HG03196 (cell line): ENCODE measurements at regions not wholly inside any gene's neighbourhood (a gene's known extent, or its start where the extent isn't known, plus 50 kb on each side); places are given as distances from the start of the nearest gene placed in this dataset.
A peak's percentile ranks its signal among the peaks of the same experiment; 100 is the strongest.

Experiments
- ATAC-seq: cut with Tn5 transposase; IDR thresholded peaks from one replicate; pipeline ENCODE4 v1.9.1; 2021; ENCODE audit not compliant: unreplicated experiment

DNA sequence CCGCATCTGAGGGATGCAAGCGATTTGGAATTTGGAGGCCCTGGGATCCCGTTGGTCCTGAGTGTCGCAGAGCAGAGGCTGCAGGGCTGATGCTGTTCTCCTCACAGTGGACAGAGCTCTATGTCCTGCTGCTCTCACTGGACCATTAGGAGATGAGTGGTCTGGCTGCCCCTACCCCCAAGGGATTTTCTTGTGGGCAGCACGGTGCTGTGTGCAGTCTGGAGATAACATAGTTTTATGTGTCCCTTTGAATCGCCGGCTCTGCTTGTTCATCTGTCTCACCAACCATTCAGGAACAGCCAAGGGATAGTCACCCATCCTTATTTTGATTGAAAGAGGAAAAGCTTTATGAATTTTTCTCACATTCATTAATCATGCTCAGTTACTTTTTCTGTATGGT, 49.9 kb downstream of the CHRM3 start:
- no peak for ATAC-seq

DNA sequence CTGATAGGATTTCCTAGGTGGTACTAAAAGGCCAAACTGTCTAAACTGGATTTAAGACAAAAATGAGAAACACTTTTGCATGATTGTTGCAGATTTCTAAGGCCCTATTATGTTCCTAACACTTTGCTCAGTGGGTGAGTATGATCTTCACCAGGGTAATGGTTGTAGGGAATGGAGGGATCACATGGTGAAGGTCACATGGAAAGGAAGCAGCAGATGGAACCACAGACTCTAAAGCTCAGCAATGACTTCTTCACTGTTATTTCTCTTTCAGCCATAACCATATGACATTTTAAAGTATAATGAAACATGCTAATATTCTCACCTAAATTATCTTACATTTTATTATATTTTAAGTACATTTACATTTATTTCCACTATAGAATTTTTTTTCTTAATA, 51.5 kb downstream of the CHRM3 start:
- ATAC-seq, result no peak

GRCh38 chr1:239438891-239439290, 52.5 kb downstream of the CHRM3 start:
- no peak for ATAC-seq

GRCh38 chr1:239443361-239443760, 57.0 kb downstream of the CHRM3 start:
- no peak for ATAC-seq

GRCh38 chr1:239446611-239447010, 60.2 kb downstream of the CHRM3 start:
- no peak for ATAC-seq

DNA sequence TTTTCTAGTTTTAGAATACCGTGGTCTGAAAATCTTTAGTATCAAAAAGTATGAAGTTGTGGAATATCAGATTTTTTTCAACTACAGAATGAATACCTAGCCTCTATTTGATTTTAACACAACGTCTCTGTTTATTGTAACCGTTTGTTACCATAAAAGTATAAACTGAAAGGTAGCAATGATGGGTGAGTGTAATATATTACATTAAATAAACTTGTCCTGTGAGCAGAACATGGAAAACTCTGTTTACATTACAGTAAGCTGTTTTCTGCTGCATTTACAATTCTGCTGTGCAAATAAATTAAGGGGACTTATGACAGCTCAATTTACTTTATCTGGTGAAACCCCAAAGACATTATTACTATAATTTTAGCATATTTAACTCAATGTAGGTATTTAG, 62.5 kb downstream of the CHRM3 start:
- ATAC-seq, result no peak

- ATAC-seq, result no peak
Measured at GRCh38 chr1:239455743-239456142, 69.4 kb downstream of the CHRM3 start.

GRCh38 chr1:239456788-239457187, 70.4 kb downstream of the CHRM3 start:
- no peak for ATAC-seq

- peak; percentile 68 for ATAC-seq
Measured at GRCh38 chr1:239457491-239458143, 71.2 kb downstream of the CHRM3 start.

DNA sequence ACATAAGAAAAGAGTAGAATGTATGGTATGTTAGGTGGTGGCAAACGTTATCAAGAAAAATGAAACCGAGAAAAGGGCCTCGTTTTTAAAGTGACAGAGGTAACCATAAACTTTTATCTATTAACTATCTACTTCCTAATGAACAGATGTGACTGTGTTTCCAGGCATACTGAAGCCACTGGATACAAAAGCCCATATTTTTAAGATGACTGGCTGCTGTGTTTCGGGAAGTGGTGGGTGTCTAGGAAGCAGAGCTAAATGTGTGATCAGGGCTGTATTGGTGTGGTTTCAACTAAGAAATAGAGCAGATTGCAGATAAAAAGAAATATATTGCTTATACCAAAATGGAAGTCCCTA, 71.8 kb downstream of the CHRM3 start:
- ATAC-seq, result peak; percentile 69

DNA sequence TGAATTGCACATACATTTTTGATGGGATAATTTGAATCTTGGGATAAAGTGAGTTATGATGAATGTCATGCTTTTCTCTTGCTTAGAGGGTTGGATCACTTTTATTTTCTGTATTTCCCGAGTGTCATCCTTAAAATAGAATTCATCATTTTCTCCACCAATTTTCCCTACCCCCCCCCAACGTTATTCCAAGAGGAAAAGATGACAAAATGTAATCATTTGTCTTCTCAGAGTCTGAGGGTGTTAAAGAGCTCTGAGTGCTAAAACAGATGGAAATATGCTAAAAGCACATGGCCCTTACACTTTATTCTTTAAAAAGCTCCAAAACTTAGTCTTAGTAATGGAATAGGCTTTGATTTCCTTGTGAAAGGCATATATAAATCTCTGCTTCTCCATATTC, 81.4 kb downstream of the CHRM3 start:
- no peak for ATAC-seq

DNA sequence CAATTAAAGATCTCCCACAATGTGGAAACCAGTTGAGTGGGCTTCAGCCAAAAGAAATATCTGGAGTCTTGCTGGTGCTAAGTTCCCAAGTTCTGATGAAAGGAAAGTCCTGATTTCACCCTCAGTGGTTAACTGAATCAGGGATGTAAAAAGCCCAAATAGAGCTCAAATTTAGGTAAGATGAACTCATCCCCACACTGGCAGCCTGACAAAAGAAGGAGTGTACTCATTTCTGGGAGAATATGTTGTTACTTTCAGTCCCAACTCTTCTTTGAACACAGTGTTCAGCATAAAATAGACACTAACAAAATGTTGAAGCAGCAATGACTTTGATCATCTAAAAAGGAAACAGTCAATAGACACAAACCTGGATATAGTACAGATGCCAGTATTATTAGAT, 91.7 kb downstream of the CHRM3 start:
- no peak for ATAC-seq

GRCh38 chr1:239483391-239483790, 97.0 kb downstream of the CHRM3 start:
- no peak for ATAC-seq

- ATAC-seq, result no peak
Measured at GRCh38 chr1:239493811-239494414, 107.5 kb downstream of the CHRM3 start.

DNA sequence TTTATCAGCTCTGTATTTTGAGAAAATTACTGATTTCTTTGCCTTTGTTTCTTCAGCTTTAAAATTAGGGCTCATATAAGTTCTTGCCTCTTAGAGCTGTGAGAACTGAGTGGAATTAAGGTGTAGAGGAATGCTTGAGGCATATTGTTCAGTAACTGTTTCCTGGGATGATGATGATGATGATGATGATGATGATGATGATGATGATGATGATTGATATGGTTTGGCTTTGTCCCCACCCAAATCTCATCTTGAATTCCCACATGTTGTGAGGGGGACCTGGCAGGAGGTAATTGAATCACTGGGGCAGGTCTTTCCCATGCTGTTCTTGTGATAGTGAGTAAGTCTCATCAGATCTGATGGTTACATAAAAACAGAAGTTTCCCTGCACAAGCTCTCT, 118.7 kb downstream of the CHRM3 start:
- no peak for ATAC-seq

- no peak for ATAC-seq
Measured at GRCh38 chr1:239507826-239508225, 121.5 kb downstream of the CHRM3 start.

GRCh38 chr1:239511875-239512274, 125.5 kb downstream of the CHRM3 start:
- ATAC-seq, result no peak

DNA sequence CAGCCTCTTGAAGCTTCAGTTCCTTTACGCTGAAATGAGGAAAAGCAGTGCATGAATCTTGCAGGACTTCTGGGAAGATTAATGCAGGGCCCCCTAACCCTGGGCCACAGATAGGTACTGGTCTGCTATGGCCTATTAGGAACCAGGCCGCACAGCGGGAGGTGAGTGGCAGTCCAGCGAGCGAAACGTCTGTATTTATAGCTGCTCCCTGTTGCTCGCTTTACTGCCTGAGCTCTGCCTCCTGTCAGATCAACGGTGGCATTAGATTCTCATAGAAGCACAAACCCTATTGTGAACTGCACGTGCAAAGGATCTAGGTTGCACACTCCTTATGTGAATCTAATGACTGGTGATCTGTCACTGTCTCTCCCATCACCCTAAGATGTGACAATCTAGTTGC, 130.2 kb downstream of the CHRM3 start:
- ATAC-seq, result no peak

- ATAC-seq, result no peak
Measured at GRCh38 chr1:239526391-239526790, 140.0 kb downstream of the CHRM3 start.

- ATAC-seq, result no peak
Measured at GRCh38 chr1:239527051-239527693, 140.8 kb downstream of the CHRM3 start.

DNA sequence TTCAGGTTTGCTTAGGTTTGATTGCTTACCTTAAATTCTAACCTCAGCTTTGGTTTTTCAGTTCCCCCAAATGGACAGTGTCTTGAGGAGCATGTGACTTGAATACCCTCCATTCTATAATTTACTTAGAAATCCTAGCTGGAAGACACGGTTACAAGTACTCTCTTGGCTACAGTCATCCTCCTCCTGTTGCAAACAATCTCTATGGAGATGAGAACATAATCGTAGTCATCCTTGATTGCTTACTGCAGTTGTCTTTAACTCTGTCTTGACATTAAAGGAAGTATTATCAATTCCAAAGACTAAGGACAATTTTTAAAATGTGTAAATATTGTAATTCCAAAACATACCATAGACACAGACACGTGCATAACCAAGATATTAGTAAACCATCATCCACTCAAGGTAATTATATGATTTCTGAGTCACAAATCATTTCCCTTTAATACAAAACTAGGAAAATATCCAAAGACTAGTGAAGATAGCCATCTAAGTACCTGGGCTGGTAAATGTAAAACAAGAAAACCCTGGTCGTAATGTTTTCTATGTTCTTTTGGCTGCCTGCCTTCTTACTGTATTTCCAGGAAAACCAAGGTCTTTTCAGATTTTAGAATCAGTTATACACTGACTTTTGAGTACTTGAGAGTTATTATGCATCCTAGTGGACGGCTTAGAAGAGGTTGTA, 149.9 kb downstream of the CHRM3 start:
- ATAC-seq, result no peak

GRCh38 chr1:239537795-239538194, 151.4 kb downstream of the CHRM3 start:
- no peak for ATAC-seq
